Right kidney (tissue), 1 donor: ENCODE measurements at regions not wholly inside any gene's neighbourhood (a gene's known extent, or its start where the extent isn't known, plus 50 kb on each side); places are given as distances from the start of the nearest gene placed in this dataset.
"Not testable (repeated sequence)": the region's sequence is repeated elsewhere in the genome, so short reads cannot be mapped to it uniquely, and the experiment has no call there.

Experiments
- DNase-seq: peaks from one replicate; pipeline ENCODE4 v3.0.0-alpha.2; 2016

- DNase-seq: no peak
Observed at GRCh38 chr2:8320311-8321066, 361.4 kb upstream of the ID2 start.

GRCh38 chr2:8322634-8323033, 359.2 kb upstream of the ID2 start:
- no peak for DNase-seq

- DNase-seq: no peak
Observed at GRCh38 chr2:8324164-8324856, 357.5 kb upstream of the ID2 start.

GRCh38 chr2:8324901-8325300, 357.0 kb upstream of the ID2 start:
- no peak for DNase-seq

GRCh38 chr2:8327371-8328100, 354.3 kb upstream of the ID2 start:
- no peak for DNase-seq

- DNase-seq: no peak
Observed at GRCh38 chr2:8328217-8328616, 353.6 kb upstream of the ID2 start.

GRCh38 chr2:8329660-8330622, 351.9 kb upstream of the ID2 start:
- DNase-seq: no peak

GRCh38 chr2:8331068-8331467, 350.8 kb upstream of the ID2 start:
- DNase-seq: no peak

GRCh38 chr2:8332646-8333045, 349.2 kb upstream of the ID2 start:
- no peak for DNase-seq

GRCh38 chr2:8333177-8333831, 348.6 kb upstream of the ID2 start:
- DNase-seq: no peak

- not testable (repeated sequence) for DNase-seq
Observed at GRCh38 chr2:8333832-8334187, 348.0 kb upstream of the ID2 start.

- DNase-seq: no peak
Observed at GRCh38 chr2:8334866-8335325, 347.0 kb upstream of the ID2 start.

GRCh38 chr2:8335801-8336200, 346.1 kb upstream of the ID2 start:
- DNase-seq: no peak

GRCh38 chr2:8337321-8337720, 344.5 kb upstream of the ID2 start:
- DNase-seq: no peak

- no peak for DNase-seq
Observed at GRCh38 chr2:8342407-8342806, 339.4 kb upstream of the ID2 start.

- DNase-seq: no peak
Observed at GRCh38 chr2:8343031-8343430, 338.8 kb upstream of the ID2 start.

GRCh38 chr2:8344144-8345097, 337.4 kb upstream of the ID2 start:
- DNase-seq: no peak

GRCh38 chr2:8345200-8345599, 336.7 kb upstream of the ID2 start:
- no peak for DNase-seq

GRCh38 chr2:8346208-8346607, 335.6 kb upstream of the ID2 start:
- DNase-seq: no peak

- no peak for DNase-seq
Observed at GRCh38 chr2:8346706-8347430, 335.0 kb upstream of the ID2 start.
